ENCODE measurements at regions not wholly inside any gene's neighbourhood (a gene's known extent, or its start where the extent isn't known, plus 50 kb on each side); places are given as distances from the start of the nearest gene placed in this dataset.
"Not testable (repeated sequence)": the region's sequence is repeated elsewhere in the genome, so short reads cannot be mapped to it uniquely, and the experiment has no call there.

DNA sequence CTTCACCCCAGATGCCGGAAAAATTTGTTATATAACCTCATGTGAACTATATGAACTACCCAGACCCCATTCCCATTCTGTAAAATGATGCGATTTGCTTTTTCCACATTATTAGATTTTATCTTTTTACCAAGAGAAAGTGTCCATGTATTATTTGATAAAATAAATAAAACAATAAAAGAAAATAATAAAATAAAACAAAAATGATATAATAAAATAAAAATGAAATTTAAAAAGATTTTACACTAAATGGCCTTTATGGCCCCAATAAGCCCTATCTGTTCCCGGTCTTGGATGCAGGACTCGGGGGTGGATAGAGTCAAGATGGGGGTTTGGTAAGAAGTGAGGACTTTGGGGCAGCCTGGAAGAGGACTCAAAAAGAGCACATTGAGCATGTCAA, 357.2 kb downstream of the MATN1 start:
- Histone ChIP-seq H3K4me1 (ENCODE audit: control insufficient read depth, insufficient read depth, low read length, poor library complexity, severe bottlenecking) (no peaks in the 10 kb centered on the region), H3K27ac (ENCODE audit: insufficient read depth, low read length, poor library complexity, severe bottlenecking) (no peak overlapping the region), H3K27me3 (ENCODE audit: control insufficient read depth, insufficient read depth, low read length) (no peaks in the 10 kb centered on the region), H3K9me3 (ENCODE audit: control insufficient read depth in 2 of 2, low read length in 2 of 2) (no peaks in the 10 kb centered on the region), H3K4me3 (ENCODE audit: low read depth, low read length) (no peak overlapping the region), H3K36me3 (ENCODE audit: control insufficient read depth, insufficient read depth, low read length) (no peaks in the 10 kb centered on the region)
- ATAC-seq (ENCODE audit: low read depth in 2 of 2) (no peak), DNase-seq (no peak)
- Mint-ChIP-seq H3K9me3 (no peaks in the 10 kb centered on the region), H3K36me3 (no peaks in the 10 kb centered on the region), H3K4me3 (no peak overlapping the region), H3K27ac (no peak overlapping the region), H3K27me3 (no peaks in the 10 kb centered on the region), H3K4me1 (no peaks in the 10 kb centered on the region)

- ATAC-seq (ENCODE audit: low read depth in 2 of 2): no peak
- Histone ChIP-seq H3K4me3 (ENCODE audit: low read depth, low read length) (no peak overlapping the region), H3K4me1 (ENCODE audit: control insufficient read depth, insufficient read depth, low read length, poor library complexity, severe bottlenecking) (no peaks in the 10 kb centered on the region), H3K9me3 (ENCODE audit: control insufficient read depth in 2 of 2, low read length in 2 of 2) (no peaks in the 10 kb centered on the region), H3K27me3 (ENCODE audit: control insufficient read depth, insufficient read depth, low read length) (no peaks in the 10 kb centered on the region), H3K36me3 (ENCODE audit: control insufficient read depth, insufficient read depth, low read length) (no peaks in the 10 kb centered on the region), H3K27ac (ENCODE audit: insufficient read depth, low read length, poor library complexity, severe bottlenecking) (no peak overlapping the region)
- no peaks in the 10 kb centered on the region for H3K36me3 Mint-ChIP-seq
- no peak overlapping the region for H3K4me3 Mint-ChIP-seq
- DNase-seq: no peak
- H3K4me1 Mint-ChIP-seq: no peaks in the 10 kb centered on the region
- no peak overlapping the region for H3K27ac Mint-ChIP-seq
- H3K9me3 Mint-ChIP-seq: no peaks in the 10 kb centered on the region
- H3K27me3 Mint-ChIP-seq: no peaks in the 10 kb centered on the region
Observed at GRCh38 chr1:30365596-30365995, 357.8 kb downstream of the MATN1 start.

GRCh38 chr1:30363031-30363430, 360.4 kb downstream of the MATN1 start:
- no peak for DNase-seq
- H3K36me3 ChIP-seq (ENCODE audit: control insufficient read depth, insufficient read depth, low read length): no peaks in the 10 kb centered on the region
- H3K4me3 Mint-ChIP-seq: no peak overlapping the region
- H3K27ac Mint-ChIP-seq: no peak overlapping the region
- no peaks in the 10 kb centered on the region for H3K27me3 ChIP-seq (ENCODE audit: control insufficient read depth, insufficient read depth, low read length)
- peaks cover 0 to 2% (median 0%) of the 10 kb centered on the region in 7 donors for H3K9me3 Mint-ChIP-seq
- H3K9me3 ChIP-seq (ENCODE audit: control insufficient read depth in 2 of 2, low read length in 2 of 2): no peaks in the 10 kb centered on the region
- H3K36me3 Mint-ChIP-seq: no peaks in the 10 kb centered on the region
- no peaks in the 10 kb centered on the region for H3K4me1 Mint-ChIP-seq
- peaks cover 5% of the 10 kb centered on the region for H3K27me3 Mint-ChIP-seq
- no peak overlapping the region for H3K4me3 ChIP-seq (ENCODE audit: low read depth, low read length)
- H3K4me1 ChIP-seq (ENCODE audit: control insufficient read depth, insufficient read depth, low read length, poor library complexity, severe bottlenecking): no peaks in the 10 kb centered on the region
- no peak for ATAC-seq (ENCODE audit: low read depth in 2 of 2)
- H3K27ac ChIP-seq (ENCODE audit: insufficient read depth, low read length, poor library complexity, severe bottlenecking): no peak overlapping the region

DNA sequence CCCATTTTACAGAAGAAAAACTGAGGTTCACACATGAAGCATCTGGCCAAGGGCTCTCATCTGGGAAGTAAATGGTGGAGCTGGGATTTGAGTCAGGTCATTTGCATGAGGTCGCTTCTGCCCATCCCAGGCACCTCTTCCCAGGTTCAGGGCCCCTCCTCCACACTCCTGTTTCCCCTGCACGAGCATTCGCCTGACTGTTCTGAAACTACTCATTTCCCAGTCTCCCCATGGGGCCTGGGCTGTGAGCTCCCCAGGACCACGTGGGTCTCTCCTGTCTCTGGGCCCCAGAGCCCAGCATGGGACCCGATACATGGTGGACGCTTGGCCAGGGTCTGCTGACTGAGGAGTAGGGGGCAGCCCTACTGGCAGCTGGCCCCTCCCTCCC, 360.8 kb downstream of the MATN1 start:
- Mint-ChIP-seq H3K4me3 (no peak overlapping the region), H3K4me1 (no peaks in the 10 kb centered on the region), H3K9me3 (peaks cover 0 to 2% (median 0%) of the 10 kb centered on the region in 7 donors), H3K36me3 (no peaks in the 10 kb centered on the region), H3K27me3 (peaks cover 5% of the 10 kb centered on the region), H3K27ac (no peak overlapping the region)
- Histone ChIP-seq H3K27ac (ENCODE audit: insufficient read depth, low read length, poor library complexity, severe bottlenecking) (no peak overlapping the region), H3K36me3 (ENCODE audit: control insufficient read depth, insufficient read depth, low read length) (no peaks in the 10 kb centered on the region), H3K4me1 (ENCODE audit: control insufficient read depth, insufficient read depth, low read length, poor library complexity, severe bottlenecking) (no peaks in the 10 kb centered on the region), H3K27me3 (ENCODE audit: control insufficient read depth, insufficient read depth, low read length) (no peaks in the 10 kb centered on the region), H3K4me3 (ENCODE audit: low read depth, low read length) (no peak overlapping the region), H3K9me3 (ENCODE audit: control insufficient read depth in 2 of 2, low read length in 2 of 2) (no peaks in the 10 kb centered on the region)
- ATAC-seq (ENCODE audit: low read depth in 2 of 2) (no peak), DNase-seq (no peak)

DNA sequence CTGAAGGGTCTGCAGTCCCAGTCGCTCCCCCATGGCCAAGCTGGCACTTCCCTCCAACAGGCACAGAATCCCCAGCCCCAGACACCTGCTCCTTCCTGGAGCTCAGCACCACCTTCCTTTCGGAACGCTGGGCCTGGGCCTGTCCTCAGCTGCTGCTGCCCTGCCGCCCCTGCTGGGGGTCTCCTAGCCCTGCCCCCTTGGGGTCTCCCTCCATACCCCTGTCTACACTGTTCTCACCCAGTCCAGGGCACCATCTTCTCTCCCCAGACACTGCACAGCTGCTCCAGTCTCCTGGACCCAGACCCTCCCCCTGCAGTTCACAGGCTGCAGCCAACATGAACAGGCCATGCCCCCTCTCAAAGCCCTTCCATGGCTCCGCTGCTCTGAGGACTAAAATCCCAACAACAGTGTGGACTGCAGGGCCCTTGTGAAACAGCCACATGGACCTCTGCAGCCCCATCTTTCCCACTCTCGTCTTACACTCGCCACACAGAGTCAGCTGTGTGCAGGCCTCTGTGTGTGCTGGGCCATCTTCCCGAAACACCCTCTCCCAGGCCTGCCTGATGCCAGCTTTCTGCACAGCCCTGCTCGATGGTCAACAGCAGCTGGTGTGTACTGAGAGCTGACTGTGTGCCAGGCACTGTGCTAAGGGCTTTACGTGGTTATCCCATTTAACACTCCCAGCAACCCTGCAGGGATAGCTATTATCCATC, 361.3 kb downstream of the MATN1 start:
- H3K4me3 ChIP-seq (ENCODE audit: low read depth, low read length); H3K36me3 Mint-ChIP-seq; H3K9me3 Mint-ChIP-seq; H3K4me1 Mint-ChIP-seq; H3K27me3 ChIP-seq (ENCODE audit: control insufficient read depth, insufficient read depth, low read length); DNase-seq; H3K4me1 ChIP-seq (ENCODE audit: control insufficient read depth, insufficient read depth, low read length, poor library complexity, severe bottlenecking); H3K4me3 Mint-ChIP-seq; H3K27ac ChIP-seq (ENCODE audit: insufficient read depth, low read length, poor library complexity, severe bottlenecking); H3K27me3 Mint-ChIP-seq; ATAC-seq (ENCODE audit: low read depth in 2 of 2); H3K36me3 ChIP-seq (ENCODE audit: control insufficient read depth, insufficient read depth, low read length); H3K9me3 ChIP-seq (ENCODE audit: control insufficient read depth in 2 of 2, low read length in 2 of 2): not testable (repeated sequence)
- peak overlapping the region in 1 of 3 donors; percentile 35 for H3K27ac Mint-ChIP-seq

- no peak for ATAC-seq (ENCODE audit: low read depth in 2 of 2)
- DNase-seq: no peak
- H3K27ac ChIP-seq (ENCODE audit: insufficient read depth, low read length, poor library complexity, severe bottlenecking): no peak overlapping the region
- no peaks in the 10 kb centered on the region for H3K36me3 ChIP-seq (ENCODE audit: control insufficient read depth, insufficient read depth, low read length)
- H3K4me3 ChIP-seq (ENCODE audit: low read depth, low read length): no peak overlapping the region
- no peaks in the 10 kb centered on the region for H3K4me1 ChIP-seq (ENCODE audit: control insufficient read depth, insufficient read depth, low read length, poor library complexity, severe bottlenecking)
- H3K9me3 Mint-ChIP-seq: peaks cover 0 to 2% (median 0%) of the 10 kb centered on the region in 7 donors
- H3K27me3 Mint-ChIP-seq: peaks cover 5% of the 10 kb centered on the region
- no peaks in the 10 kb centered on the region for H3K9me3 ChIP-seq (ENCODE audit: control insufficient read depth in 2 of 2, low read length in 2 of 2)
- H3K27me3 ChIP-seq (ENCODE audit: control insufficient read depth, insufficient read depth, low read length): no peaks in the 10 kb centered on the region
- no peaks in the 10 kb centered on the region for H3K4me1 Mint-ChIP-seq
- H3K36me3 Mint-ChIP-seq: no peaks in the 10 kb centered on the region
- H3K4me3 Mint-ChIP-seq: no peak overlapping the region
- no peak overlapping the region for H3K27ac Mint-ChIP-seq
Observed at GRCh38 chr1:30360753-30361152, 362.6 kb downstream of the MATN1 start.

DNA sequence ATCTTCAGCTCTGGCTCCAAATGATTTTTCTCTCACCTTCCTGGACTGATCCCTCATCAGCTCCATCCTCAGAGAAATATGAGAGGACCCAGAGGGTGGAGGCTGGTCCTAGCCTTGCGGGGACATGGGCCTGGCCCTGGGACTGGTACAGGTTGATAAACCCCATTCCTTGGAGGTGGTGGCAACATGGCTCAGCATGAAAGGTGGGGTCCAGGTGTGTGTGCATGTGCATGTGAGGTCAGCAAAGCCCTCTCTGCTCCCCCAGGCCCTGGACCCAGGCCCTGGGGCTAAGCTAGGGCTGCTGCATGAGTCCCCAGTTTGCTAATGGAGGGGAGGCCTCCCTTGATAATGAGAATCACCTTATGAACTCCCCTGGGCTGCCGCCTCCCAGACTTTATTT, 363.1 kb downstream of the MATN1 start:
- no peak overlapping the region for H3K4me3 Mint-ChIP-seq
- no peak for ATAC-seq (ENCODE audit: low read depth in 2 of 2)
- Histone ChIP-seq H3K36me3 (ENCODE audit: control insufficient read depth, insufficient read depth, low read length) (no peaks in the 10 kb centered on the region), H3K4me1 (ENCODE audit: control insufficient read depth, insufficient read depth, low read length, poor library complexity, severe bottlenecking) (no peaks in the 10 kb centered on the region), H3K9me3 (ENCODE audit: control insufficient read depth in 2 of 2, low read length in 2 of 2) (no peaks in the 10 kb centered on the region), H3K27ac (ENCODE audit: insufficient read depth, low read length, poor library complexity, severe bottlenecking) (no peak overlapping the region), H3K4me3 (ENCODE audit: low read depth, low read length) (no peak overlapping the region), H3K27me3 (ENCODE audit: control insufficient read depth, insufficient read depth, low read length) (no peaks in the 10 kb centered on the region)
- peaks cover 5% of the 10 kb centered on the region for H3K27me3 Mint-ChIP-seq
- no peaks in the 10 kb centered on the region for H3K36me3 Mint-ChIP-seq
- no peak overlapping the region for H3K27ac Mint-ChIP-seq
- DNase-seq: no peak
- H3K9me3 Mint-ChIP-seq: peaks cover 0 to 2% (median 0%) of the 10 kb centered on the region in 7 donors
- no peaks in the 10 kb centered on the region for H3K4me1 Mint-ChIP-seq

- H3K27me3 Mint-ChIP-seq: peaks cover 5% of the 10 kb centered on the region
Observed at GRCh38 chr1:30359539-30360220, 363.7 kb downstream of the MATN1 start.

More at GRCh38 chr1:30359539-30360220, 363.7 kb downstream of the MATN1 start:
- Mint-ChIP-seq H3K36me3 (no peaks in the 10 kb centered on the region), H3K4me1 (no peaks in the 10 kb centered on the region), H3K9me3 (peaks cover 0 to 2% (median 0%) of the 10 kb centered on the region in 7 donors), H3K27ac (no peak overlapping the region), H3K4me3 (no peak overlapping the region)
- Histone ChIP-seq H3K36me3 (ENCODE audit: control insufficient read depth, insufficient read depth, low read length) (no peaks in the 10 kb centered on the region), H3K9me3 (ENCODE audit: control insufficient read depth in 2 of 2, low read length in 2 of 2) (no peaks in the 10 kb centered on the region), H3K4me3 (ENCODE audit: low read depth, low read length) (no peak overlapping the region), H3K4me1 (ENCODE audit: control insufficient read depth, insufficient read depth, low read length, poor library complexity, severe bottlenecking) (no peaks in the 10 kb centered on the region), H3K27me3 (ENCODE audit: control insufficient read depth, insufficient read depth, low read length) (no peaks in the 10 kb centered on the region), H3K27ac (ENCODE audit: insufficient read depth, low read length, poor library complexity, severe bottlenecking) (no peak overlapping the region)
- DNase-seq (no peak), ATAC-seq (ENCODE audit: low read depth in 2 of 2) (no peak)
